Endothelial cell of umbilical vein (primary cell): ENCODE measurements at regions not wholly inside any gene's neighbourhood (a gene's known extent, or its start where the extent isn't known, plus 50 kb on each side); places are given as distances from the start of the nearest gene placed in this dataset.

ENCODE experiments used
- BruUV-seq: library from RNA; stranded (reverse); fragments of 400-500 nt; replicated peaks from 2 replicates; lab custom pipeline; 2021; lab: Mats Ljungman, UMichigan
- CTCF ChIA-PET: fragments of 300-600, 350-600 bp; sonication (Branson Sonifier 250); formaldehyde crosslinking; loops from one replicate; lab custom pipeline; 2021; ENCODE audit warnings: antibody characterized with exemption, inconsistent platforms; lab: Charles Lee
- POLR2A ChIA-PET: fragments of 300-600, 350-600 bp; sonication (Branson Sonifier 250); formaldehyde crosslinking; loops from one replicate; lab custom pipeline; 2021; ENCODE audit warnings: antibody characterized with exemption, inconsistent platforms; lab: Charles Lee
- DNase-seq: peaks from one replicate; pipeline ENCODE4 v3.0.0-alpha.2; 2011; ENCODE audit warnings: low read depth, low spot score
- FAIRE-seq: peaks from 2 replicates; lab custom pipeline; 2011; peaks lifted over from hg19 to GRCh38; lab: Jason Lieb, UNC
- H2AFZ ChIP-seq: 2 replicates; pipeline ENCODE4 v1.6.0; 2012; ENCODE audit warnings: low read depth, low read length, control low read depth, inconsistent platforms
- H3K27ac ChIP-seq: 2 replicates; pipeline ENCODE4 v1.5.1; 2011; ENCODE audit warnings: low read depth, mild to moderate bottlenecking, control low read depth, low read length, moderate library complexity; ENCODE audit not compliant: insufficient read depth
- H3K27me3 ChIP-seq, 2 experiments: 2 replicates each; pipeline versions ENCODE4 v1.6.0 to v1.6.1; 2011; ENCODE audit warnings: low read length in 2 of 2, mixed read lengths in 1 of 2; ENCODE audit not compliant: control insufficient read depth in 2 of 2, insufficient read depth in 2 of 2
- H3K36me3 ChIP-seq, 2 experiments: 2 replicates in 1 of 2; 3 replicates in 1 of 2; pipeline ENCODE4 v1.5.1; 2011; ENCODE audit warnings: low read length in 2 of 2, mild to moderate bottlenecking in 1 of 2, moderate library complexity in 1 of 2; ENCODE audit not compliant: control insufficient read depth in 2 of 2, insufficient read depth in 2 of 2; ENCODE audit errors: extremely low read depth in 1 of 2
- H3K4me1 ChIP-seq: 3 replicates; pipeline ENCODE4 v1.5.1; 2011; ENCODE audit warnings: mild to moderate bottlenecking, low read length; ENCODE audit not compliant: control insufficient read depth, insufficient read depth; ENCODE audit errors: extremely low read depth
- H3K4me2 ChIP-seq: 2 replicates; pipeline ENCODE4 v1.6.1; 2011; ENCODE audit warnings: low read length, control low read depth, mixed read lengths; ENCODE audit not compliant: insufficient read depth
- H3K4me3 ChIP-seq, 3 experiments: fragments of 200-600 bp in 1 of 3; sonication (generic), shearing (Covaris generic) in 1 of 3; replicated peaks in 1 of 3; 2 replicates each; pipeline ENCODE4 v1.5.1; 2011 to 2016; ENCODE audit warnings: control low read depth in 3 of 3, low read length in 3 of 3, mild to moderate bottlenecking in 2 of 3, inconsistent platforms in 1 of 3, low read depth in 1 of 3, moderate library complexity in 1 of 3; ENCODE audit not compliant: insufficient read depth in 1 of 3
- H3K79me2 ChIP-seq: 2 replicates; pipeline ENCODE4 v1.6.0; 2012; ENCODE audit warnings: low read length, inconsistent platforms; ENCODE audit not compliant: control insufficient read depth, insufficient read depth
- H3K9ac ChIP-seq: replicated peaks from 2 replicates; pipeline ENCODE3; 2011; ENCODE audit warnings: low read length, control low read depth; ENCODE audit not compliant: insufficient read depth; ENCODE audit errors: extremely low read depth
- H3K9me1 ChIP-seq: replicated peaks from 3 replicates; pipeline ENCODE4 v1.6.0; 2011; ENCODE audit warnings: mild to moderate bottlenecking, low read length; ENCODE audit not compliant: control insufficient read depth, insufficient read depth; ENCODE audit errors: extremely low read depth
- H3K9me3 ChIP-seq: replicated peaks from 2 replicates; pipeline ENCODE4 v1.5.1; 2012; ENCODE audit warnings: low read length, inconsistent platforms; ENCODE audit not compliant: control insufficient read depth, insufficient read depth
- H4K20me1 ChIP-seq: replicated peaks from 2 replicates; pipeline ENCODE3; 2011; ENCODE audit warnings: mild to moderate bottlenecking, low read length; ENCODE audit not compliant: control insufficient read depth, insufficient read depth; ENCODE audit errors: extremely low read depth
- EZH2 ChIP-seq: IDR thresholded peaks from 2 replicates; pipeline ENCODE4 v1.6.1; 2012; ENCODE audit warnings: borderline replicate concordance, low read depth, mild to moderate bottlenecking, moderate library complexity, low read length, inconsistent platforms; ENCODE audit not compliant: severe bottlenecking
- FOS ChIP-seq: IDR thresholded peaks from 2 replicates; pipeline ENCODE4 v1.6.1; 2011; ENCODE audit warnings: mild to moderate bottlenecking, low read length, moderate library complexity, borderline replicate concordance; ENCODE audit not compliant: insufficient read depth
- GATA2 ChIP-seq: IDR thresholded peaks from 2 replicates; pipeline ENCODE4 v1.7.0; 2011; ENCODE audit warnings: low read depth, mild to moderate bottlenecking, moderate library complexity, mixed read lengths, low read length; ENCODE audit not compliant: insufficient read length, insufficient read depth
- JUN ChIP-seq: IDR thresholded peaks from 2 replicates; pipeline ENCODE4 v1.6.1; 2011; ENCODE audit warnings: borderline replicate concordance, low read depth; ENCODE audit not compliant: insufficient read length, insufficient read depth
- MYC ChIP-seq: IDR thresholded peaks from one replicate; pipeline ENCODE4 v1.6.1; 2011; ENCODE audit warnings: mild to moderate bottlenecking, low read depth, low read length
- POLR2A ChIP-seq: IDR thresholded peaks from 2 replicates; pipeline ENCODE4 v1.6.1; 2012; ENCODE audit warnings: low read depth, mild to moderate bottlenecking, control low read depth, low read length
- POLR2AphosphoS5 ChIP-seq: IDR thresholded peaks from 2 replicates; pipeline ENCODE4 v1.6.1; 2012; ENCODE audit warnings: low read depth, mild to moderate bottlenecking, control low read depth, low read length, moderate library complexity; ENCODE audit not compliant: insufficient read depth
- dilution Hi-C: fragments of 300-500 bp; cut with MboI; formaldehyde crosslinking; loops from one replicate; pipeline ENCODE4 v1.15.0; 2019; ENCODE audit warnings: low sequenced_read_pairs; ENCODE audit not compliant: extremely low pct_ligation_motif_present
- intact Hi-C: fragments of 100-400 bp; cut with micrococcal nuclease; formaldehyde crosslinking; loops from one replicate; pipeline ENCODE4 v1.10.0; 2022
- TF ChIP-seq, protein P1 (sequence below): IDR thresholded peaks from 2 replicates; pipeline ENCODE4 v1.6.1; 2011; ENCODE audit not compliant: insufficient read depth, insufficient read length
- TF ChIP-seq, protein P2 (sequence below), 2 donors: IDR thresholded peaks; 1 replicate in 1 of 2; 2 replicates in 1 of 2; pipeline ENCODE4 v1.5.1; 2011; ENCODE audit warnings: low read length in 2 of 2, mild to moderate bottlenecking in 2 of 2, moderate library complexity in 2 of 2, control low read depth in 1 of 2, inconsistent platforms in 1 of 2, low read depth in 1 of 2; ENCODE audit not compliant: insufficient read depth in 1 of 2; ENCODE audit errors: extremely low read depth in 1 of 2

DNA sequence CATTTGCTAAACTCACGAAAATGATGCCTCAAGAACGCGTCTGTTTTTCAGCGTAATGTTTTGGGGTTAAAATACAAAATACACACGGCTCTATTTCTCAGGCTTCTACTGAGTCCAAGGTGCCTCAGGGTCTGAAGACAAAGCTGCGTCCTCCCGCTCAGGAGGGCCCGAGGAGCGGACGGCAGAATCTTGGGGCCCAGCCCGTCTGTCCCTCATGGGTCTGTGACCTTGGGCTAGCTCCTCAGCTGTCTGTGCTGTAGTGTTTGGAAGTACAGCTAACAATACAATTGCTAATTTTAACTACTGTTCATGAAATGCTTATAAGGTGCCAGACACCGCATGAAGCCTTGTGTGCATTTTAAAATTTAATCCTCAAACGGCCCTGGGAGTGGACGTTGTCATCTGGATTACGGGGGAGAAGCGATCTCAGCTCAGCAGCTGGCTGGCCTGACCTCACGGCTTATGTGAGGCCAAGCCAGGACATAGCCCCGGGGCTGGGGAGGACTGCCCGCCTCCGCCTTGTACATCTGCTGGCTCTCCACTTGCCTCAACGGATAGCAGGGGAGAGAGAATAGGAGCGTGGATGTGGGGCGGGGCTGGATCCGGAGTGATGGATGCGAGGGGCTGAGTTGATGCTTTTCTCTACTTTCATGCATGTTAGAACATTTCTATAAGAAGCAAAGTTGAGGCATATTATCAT is 357.4 kb downstream of the GLRX3 start:
- no peak for FAIRE-seq
- Histone ChIP-seq H3K4me2 (no peak overlapping the region), H3K36me3 (no peaks in the 10 kb centered on the region), H3K27me3 (no peaks in the 10 kb centered on the region), H3K4me1 (no peaks in the 10 kb centered on the region), H3K9ac (no peak overlapping the region), H3K9me3 (peaks cover 12% of the 10 kb centered on the region), H3K79me2 (no peaks in the 10 kb centered on the region), H3K27ac (no peak overlapping the region), H4K20me1 (no peaks in the 10 kb centered on the region), H3K9me1 (no peaks in the 10 kb centered on the region), H2AFZ (no peak overlapping the region), H3K4me3 (no peak overlapping the region)
- TF ChIP-seq GATA2: no peak
- TF ChIP-seq FOS: no peak
- TF ChIP-seq, protein P1, sequence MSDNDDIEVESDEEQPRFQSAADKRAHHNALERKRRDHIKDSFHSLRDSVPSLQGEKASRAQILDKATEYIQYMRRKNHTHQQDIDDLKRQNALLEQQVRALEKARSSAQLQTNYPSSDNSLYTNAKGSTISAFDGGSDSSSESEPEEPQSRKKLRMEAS: no peak
- no peak for TF ChIP-seq EZH2
- TF ChIP-seq, protein P2, sequence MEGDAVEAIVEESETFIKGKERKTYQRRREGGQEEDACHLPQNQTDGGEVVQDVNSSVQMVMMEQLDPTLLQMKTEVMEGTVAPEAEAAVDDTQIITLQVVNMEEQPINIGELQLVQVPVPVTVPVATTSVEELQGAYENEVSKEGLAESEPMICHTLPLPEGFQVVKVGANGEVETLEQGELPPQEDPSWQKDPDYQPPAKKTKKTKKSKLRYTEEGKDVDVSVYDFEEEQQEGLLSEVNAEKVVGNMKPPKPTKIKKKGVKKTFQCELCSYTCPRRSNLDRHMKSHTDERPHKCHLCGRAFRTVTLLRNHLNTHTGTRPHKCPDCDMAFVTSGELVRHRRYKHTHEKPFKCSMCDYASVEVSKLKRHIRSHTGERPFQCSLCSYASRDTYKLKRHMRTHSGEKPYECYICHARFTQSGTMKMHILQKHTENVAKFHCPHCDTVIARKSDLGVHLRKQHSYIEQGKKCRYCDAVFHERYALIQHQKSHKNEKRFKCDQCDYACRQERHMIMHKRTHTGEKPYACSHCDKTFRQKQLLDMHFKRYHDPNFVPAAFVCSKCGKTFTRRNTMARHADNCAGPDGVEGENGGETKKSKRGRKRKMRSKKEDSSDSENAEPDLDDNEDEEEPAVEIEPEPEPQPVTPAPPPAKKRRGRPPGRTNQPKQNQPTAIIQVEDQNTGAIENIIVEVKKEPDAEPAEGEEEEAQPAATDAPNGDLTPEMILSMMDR (IDR thresholded peaks at IDR 0.05; ENCODE audit: extremely low read depth in 1 of 2, insufficient read depth in 1 of 2, low read depth in 1 of 2, low read length in 2 of 2): no peak
- TF ChIP-seq JUN: no peak
- no peak for TF ChIP-seq POLR2A
- TF ChIP-seq POLR2AphosphoS5: no peak
- no peak for TF ChIP-seq MYC
- intact Hi-C loops: no loop called here
- CTCF ChIA-PET: no interaction called here
- BruUV-seq: no TSS peak
- POLR2A ChIA-PET: no interaction called here
- no peak for DNase-seq
- dilution Hi-C loops: no loop called here
